HG02763 (cell line): ENCODE measurements at regions not wholly inside any gene's neighbourhood (a gene's known extent, or its start where the extent isn't known, plus 50 kb on each side); places are given as distances from the start of the nearest gene placed in this dataset.
"Not testable (repeated sequence)": the region's sequence is repeated elsewhere in the genome, so short reads cannot be mapped to it uniquely, and the experiment has no call there.

ENCODE experiments used
- ATAC-seq: cut with Tn5 transposase; IDR thresholded peaks from one replicate; pipeline ENCODE4 v1.9.1; 2021; ENCODE audit warnings: mild to moderate bottlenecking, moderate library complexity; ENCODE audit not compliant: unreplicated experiment

GRCh38 chr15:81744364-81744763 lies 301.5 kb downstream of the MEX3B start:
- no peak for ATAC-seq

- no peak for ATAC-seq
Measured at GRCh38 chr15:81740416-81740815, 305.4 kb downstream of the MEX3B start.

- ATAC-seq, result no peak
Measured at GRCh38 chr15:81729340-81729739, 316.5 kb downstream of the MEX3B start.

GRCh38 chr15:81728726-81729125 lies 317.1 kb downstream of the MEX3B start:
- ATAC-seq, result no peak

GRCh38 chr15:81725590-81725989 lies 320.2 kb downstream of the MEX3B start:
- no peak for ATAC-seq

- ATAC-seq, result no peak
Measured at GRCh38 chr15:81724536-81724935, 321.3 kb downstream of the MEX3B start.

GRCh38 chr15:81723701-81724100 lies 322.1 kb downstream of the MEX3B start:
- no peak for ATAC-seq

GRCh38 chr15:81723113-81723651 lies 322.6 kb downstream of the MEX3B start:
- ATAC-seq, result no peak

GRCh38 chr15:81716468-81716867 lies 329.4 kb downstream of the MEX3B start:
- ATAC-seq, result not testable (repeated sequence)

GRCh38 chr15:81710328-81710727 lies 335.5 kb downstream of the MEX3B start:
- ATAC-seq, result no peak

- not testable (repeated sequence) for ATAC-seq
Measured at GRCh38 chr15:81706816-81707346, 332.9 kb upstream of the TMC3 start.

GRCh38 chr15:81705727-81706126 lies 331.7 kb upstream of the TMC3 start:
- ATAC-seq, result not testable (repeated sequence)

- ATAC-seq, result no peak
Measured at GRCh38 chr15:81686021-81686420, 312.0 kb upstream of the TMC3 start.

- ATAC-seq, result no peak
Measured at GRCh38 chr15:81685237-81685636, 311.2 kb upstream of the TMC3 start.

GRCh38 chr15:81680829-81681228 lies 306.8 kb upstream of the TMC3 start:
- ATAC-seq, result no peak

- ATAC-seq, result no peak
Measured at GRCh38 chr15:81666839-81667238, 292.8 kb upstream of the TMC3 start.

- no peak for ATAC-seq
Measured at GRCh38 chr15:81660976-81661375, 287.0 kb upstream of the TMC3 start.

- ATAC-seq, result no peak
Measured at GRCh38 chr15:81653259-81653658, 279.2 kb upstream of the TMC3 start.

- no peak for ATAC-seq
Measured at GRCh38 chr15:81645470-81645869, 271.5 kb upstream of the TMC3 start.

- ATAC-seq, result no peak
Measured at GRCh38 chr15:81643771-81644170, 269.8 kb upstream of the TMC3 start.

- ATAC-seq, result no peak
Measured at GRCh38 chr15:81642451-81642990, 268.5 kb upstream of the TMC3 start.

- ATAC-seq, result not testable (repeated sequence)
Measured at GRCh38 chr15:81636064-81636463, 262.1 kb upstream of the TMC3 start.

- ATAC-seq, result no peak
Measured at GRCh38 chr15:81633889-81634288, 259.9 kb upstream of the TMC3 start.
